Activated B cell treated with CpG ODN at 0.5 μM for 24 hours (primary cell): ENCODE measurements at regions not wholly inside any gene's neighbourhood (a gene's known extent, or its start where the extent isn't known, plus 50 kb on each side); places are given as distances from the start of the nearest gene placed in this dataset.

Experiments
- ATAC-seq: fragments of 200-7000 bp; cut with Tn5 transposase; one replicate; pipeline ENCODE4 v1.10.0; 2021; ENCODE audit warnings: low read depth, mild to moderate bottlenecking, moderate library complexity
- CTCF ChIA-PET: fragments of 350-600 bp; sonication (Branson Sonifier 250); formaldehyde crosslinking; loops from one replicate; lab custom pipeline; 2021; ENCODE audit warnings: antibody characterized with exemption; lab: Charles Lee
- POLR2A ChIA-PET: fragments of 350-600 bp; sonication (Branson Sonifier 250); formaldehyde crosslinking; loops from one replicate; lab custom pipeline; 2021; ENCODE audit warnings: antibody characterized with exemption; lab: Charles Lee
- DNase-seq: peaks from one replicate; pipeline ENCODE4 v3.0.0; 2022
- H3K27ac Mint-ChIP-seq: one replicate; pipeline ENCODE4 v1.8.0; 2020; ENCODE audit warnings: mixed read lengths
- H3K27me3 Mint-ChIP-seq: one replicate; pipeline ENCODE4 v1.8.0; 2021; ENCODE audit warnings: mixed read lengths
- H3K36me3 Mint-ChIP-seq: one replicate; pipeline ENCODE4 v1.8.0; 2021; ENCODE audit warnings: low read depth, mixed read lengths
- H3K4me1 Mint-ChIP-seq: one replicate; pipeline ENCODE4 v1.8.0; 2021; ENCODE audit warnings: mixed read lengths
- H3K4me3 Mint-ChIP-seq: one replicate; pipeline ENCODE4 v1.8.0; 2020; ENCODE audit warnings: mild to moderate bottlenecking, mixed read lengths
- H3K9me3 Mint-ChIP-seq: one replicate; pipeline ENCODE4 v1.8.0; 2020; ENCODE audit warnings: mixed read lengths
- CTCF ChIP-seq: fragments of 200-600 bp; IDR thresholded peaks from one replicate; pipeline ENCODE4 v1.8.0; 2022; ENCODE audit warnings: antibody characterized with exemption, mild to moderate bottlenecking
- intact Hi-C: fragments of 100-400 bp; cut with micrococcal nuclease; formaldehyde crosslinking; loops from one replicate; pipeline ENCODE4 v1.15.1; 2024

GRCh38 chr2:22604136-22604535 lies 780.8 kb upstream of the KLHL29 start:
- no peaks in the 10 kb centered on the region for H3K9me3 Mint-ChIP-seq
- no peak for TF ChIP-seq CTCF
- H3K27ac Mint-ChIP-seq, result no peak overlapping the region
- ChIA-PET POLR2A (no interaction called here), CTCF (no interaction called here)
- H3K36me3 Mint-ChIP-seq, result no peaks in the 10 kb centered on the region
- ATAC-seq (no peak), DNase-seq (no peak)
- no peak overlapping the region for H3K4me3 Mint-ChIP-seq
- no peaks in the 10 kb centered on the region for H3K27me3 Mint-ChIP-seq
- intact Hi-C loops, result no loop called here
- H3K4me1 Mint-ChIP-seq, result no peaks in the 10 kb centered on the region

- no peaks in the 10 kb centered on the region for H3K27me3 Mint-ChIP-seq
- H3K4me3 Mint-ChIP-seq, result no peak overlapping the region
- intact Hi-C loops, result no loop called here
- POLR2A ChIA-PET, result no interaction called here
- CTCF ChIA-PET, result no interaction called here
- no peaks in the 10 kb centered on the region for H3K4me1 Mint-ChIP-seq
- H3K9me3 Mint-ChIP-seq, result no peaks in the 10 kb centered on the region
- DNase-seq (no peak), ATAC-seq (no peak)
- H3K36me3 Mint-ChIP-seq, result no peaks in the 10 kb centered on the region
- no peak overlapping the region for H3K27ac Mint-ChIP-seq
- TF ChIP-seq CTCF, result no peak
Observed at GRCh38 chr2:22616031-22616430, 768.9 kb upstream of the KLHL29 start.

GRCh38 chr2:22623620-22624019 lies 761.4 kb upstream of the KLHL29 start:
- no peaks in the 10 kb centered on the region for H3K36me3 Mint-ChIP-seq
- DNase-seq (no peak), ATAC-seq (no peak)
- POLR2A ChIA-PET, result no interaction called here
- no peaks in the 10 kb centered on the region for H3K4me1 Mint-ChIP-seq
- H3K9me3 Mint-ChIP-seq, result no peaks in the 10 kb centered on the region
- H3K27me3 Mint-ChIP-seq, result no peaks in the 10 kb centered on the region
- CTCF ChIA-PET, result no interaction called here
- TF ChIP-seq CTCF, result no peak
- H3K27ac Mint-ChIP-seq, result no peak overlapping the region
- intact Hi-C loops, result no loop called here
- H3K4me3 Mint-ChIP-seq, result no peak overlapping the region

GRCh38 chr2:22626621-22627020 lies 758.4 kb upstream of the KLHL29 start:
- H3K36me3 Mint-ChIP-seq, result no peaks in the 10 kb centered on the region

GRCh38 chr2:22628221-22628620 lies 756.8 kb upstream of the KLHL29 start:
- POLR2A ChIA-PET, result no interaction called here

More at GRCh38 chr2:22626621-22627020, 758.4 kb upstream of the KLHL29 start:
- no peaks in the 10 kb centered on the region for H3K9me3 Mint-ChIP-seq
- no peak for TF ChIP-seq CTCF
- CTCF ChIA-PET, result no interaction called here
- POLR2A ChIA-PET, result no interaction called here
- no peak overlapping the region for H3K4me3 Mint-ChIP-seq
- no peaks in the 10 kb centered on the region for H3K4me1 Mint-ChIP-seq
- intact Hi-C loops, result no loop called here
- no peaks in the 10 kb centered on the region for H3K27me3 Mint-ChIP-seq
- H3K27ac Mint-ChIP-seq, result no peak overlapping the region
- ATAC-seq, result no peak
- DNase-seq, result no peak

More at GRCh38 chr2:22628221-22628620, 756.8 kb upstream of the KLHL29 start:
- Mint-ChIP-seq H3K27me3 (no peaks in the 10 kb centered on the region), H3K4me3 (no peak overlapping the region), H3K36me3 (no peaks in the 10 kb centered on the region), H3K9me3 (no peaks in the 10 kb centered on the region), H3K4me1 (no peaks in the 10 kb centered on the region), H3K27ac (no peak overlapping the region)
- intact Hi-C loops, result no loop called here
- DNase-seq, result no peak
- CTCF ChIA-PET, result no interaction called here
- ATAC-seq, result no peak
- TF ChIP-seq CTCF, result no peak
